HG03175 (cell line): ENCODE measurements at regions not wholly inside any gene's neighbourhood (a gene's known extent, or its start where the extent isn't known, plus 50 kb on each side); places are given as distances from the start of the nearest gene placed in this dataset.
A peak's percentile ranks its signal among the peaks of the same experiment; 100 is the strongest.
"Not testable (repeated sequence)": the region's sequence is repeated elsewhere in the genome, so short reads cannot be mapped to it uniquely, and the experiment has no call there.

Experiments
- ATAC-seq: cut with Tn5 transposase; IDR thresholded peaks from one replicate; pipeline ENCODE4 v1.9.1; 2021; ENCODE audit warnings: mild to moderate bottlenecking, moderate library complexity; ENCODE audit not compliant: unreplicated experiment

DNA sequence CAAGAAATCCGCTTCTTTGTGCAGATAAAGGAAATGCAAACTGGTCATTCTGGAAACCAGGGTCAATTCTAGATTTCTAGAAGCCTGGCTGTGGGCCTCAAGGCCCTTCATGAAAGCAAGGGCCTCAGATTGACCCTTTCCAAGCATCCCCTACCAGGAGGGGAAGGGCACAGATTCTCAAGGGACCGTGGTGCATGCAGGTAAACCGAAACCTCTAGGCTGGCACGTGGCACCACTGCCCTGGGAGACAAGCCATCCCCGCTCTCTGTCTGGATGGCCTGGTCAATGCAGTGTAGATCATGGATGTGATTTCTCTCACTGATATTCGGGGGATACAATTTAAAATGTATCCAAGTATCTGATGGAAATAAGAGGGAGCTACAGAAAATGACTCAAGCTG lies 69.4 kb downstream of the TOMM20 start:
- no peak for ATAC-seq

DNA sequence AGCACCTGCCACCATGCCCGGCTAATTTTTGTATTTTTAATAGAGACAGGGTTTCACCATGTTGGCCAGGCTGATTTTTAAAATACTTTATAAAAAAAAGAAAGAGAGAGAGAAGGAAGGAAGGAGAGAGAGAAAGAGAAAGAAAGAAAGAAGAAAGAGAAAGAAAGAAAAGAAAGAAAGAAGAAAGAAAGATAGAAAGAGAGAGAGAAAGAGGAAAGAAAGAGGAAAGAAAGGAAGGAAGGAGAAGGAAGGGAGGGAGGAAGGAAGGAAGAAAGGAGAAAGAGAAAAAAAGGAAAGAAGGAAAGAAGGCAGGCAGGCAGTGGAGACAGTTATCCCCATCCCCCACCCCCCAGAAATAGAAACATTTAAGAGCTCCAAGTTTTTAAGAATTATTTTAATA lies 69.9 kb downstream of the TOMM20 start:
- no peak for ATAC-seq

DNA sequence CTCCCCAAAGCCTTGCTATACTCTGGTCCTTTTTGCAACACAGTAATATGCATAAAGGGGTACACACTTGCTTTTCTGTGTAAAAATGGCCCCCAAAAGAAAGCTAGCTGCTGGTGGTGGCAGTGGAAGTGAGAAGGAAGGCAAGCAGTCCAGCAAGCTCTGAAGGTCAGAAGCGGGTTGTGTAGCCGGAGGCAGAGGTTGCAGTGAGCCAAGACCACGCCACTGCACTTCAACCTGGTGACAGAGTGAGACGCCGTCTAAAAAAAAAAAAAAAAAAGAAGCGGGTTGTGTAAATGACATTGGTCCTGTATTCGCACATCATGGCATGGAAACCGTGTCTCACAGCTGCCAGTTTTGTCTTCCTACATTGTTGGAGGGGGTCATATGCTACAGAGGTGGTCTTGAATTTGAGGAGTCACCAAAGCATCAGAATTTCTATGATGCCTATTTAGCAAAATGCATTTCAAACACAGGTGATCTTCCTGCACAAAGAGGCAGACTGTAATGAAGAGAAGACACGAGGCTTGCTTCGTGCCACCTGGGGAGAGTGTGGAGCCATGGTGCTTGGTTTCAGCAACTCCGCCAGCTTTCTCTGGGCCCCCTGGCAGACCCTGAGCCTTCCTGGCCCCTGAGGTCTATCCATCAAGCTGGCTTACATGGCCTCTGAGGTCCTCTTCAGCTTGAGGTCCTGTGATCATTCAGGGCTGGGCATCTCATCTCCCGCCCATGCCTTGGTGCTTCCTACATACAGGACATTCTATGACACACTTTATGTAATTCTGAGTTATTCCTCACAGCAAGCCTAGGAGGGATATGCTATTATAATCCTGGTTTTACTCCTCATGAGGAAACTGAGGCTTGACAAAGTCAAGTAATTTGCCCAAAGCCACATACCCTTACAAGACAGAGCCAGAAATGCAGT lies 71.0 kb downstream of the TOMM20 start:
- ATAC-seq, result no peak

DNA sequence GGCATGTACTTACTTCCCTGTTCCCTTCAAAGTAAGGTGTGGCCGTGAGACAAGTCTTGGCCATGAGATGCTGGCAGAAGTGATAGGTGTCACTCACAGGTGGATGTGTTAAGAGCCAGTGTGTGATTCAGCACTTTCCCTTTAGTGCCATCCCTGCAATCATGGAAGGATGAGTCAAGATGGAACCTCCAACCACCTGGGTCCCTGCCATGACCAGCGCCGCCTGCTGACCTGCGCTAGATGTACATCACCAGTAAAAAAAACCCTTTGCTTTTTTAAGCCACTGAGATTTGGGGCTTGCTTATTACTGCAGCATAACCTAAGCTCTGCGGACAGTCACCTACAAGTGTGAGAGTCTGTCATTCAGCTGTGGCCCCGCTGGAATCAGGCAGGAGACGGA lies 71.7 kb downstream of the TOMM20 start:
- ATAC-seq, result no peak

DNA sequence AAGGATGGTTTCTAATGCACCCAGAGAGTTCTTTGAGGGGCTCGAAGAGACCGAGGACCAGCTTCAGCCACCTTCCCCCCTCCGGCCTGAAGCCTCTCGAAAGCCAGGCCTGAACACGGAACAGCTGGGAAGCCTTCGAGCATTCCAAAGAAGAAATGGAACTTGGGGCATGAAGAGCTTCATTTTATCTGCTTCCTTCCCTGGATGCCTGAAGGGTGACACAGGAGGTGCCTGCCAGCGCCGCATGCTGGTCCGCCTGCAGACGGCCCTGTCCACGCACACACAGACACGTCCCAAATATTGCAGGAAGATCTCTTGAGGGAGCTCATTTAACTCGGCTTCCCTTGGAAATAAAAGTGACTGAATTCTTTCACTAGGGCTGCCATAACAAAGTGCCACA lies 73.7 kb downstream of the TOMM20 start:
- ATAC-seq, result no peak

DNA sequence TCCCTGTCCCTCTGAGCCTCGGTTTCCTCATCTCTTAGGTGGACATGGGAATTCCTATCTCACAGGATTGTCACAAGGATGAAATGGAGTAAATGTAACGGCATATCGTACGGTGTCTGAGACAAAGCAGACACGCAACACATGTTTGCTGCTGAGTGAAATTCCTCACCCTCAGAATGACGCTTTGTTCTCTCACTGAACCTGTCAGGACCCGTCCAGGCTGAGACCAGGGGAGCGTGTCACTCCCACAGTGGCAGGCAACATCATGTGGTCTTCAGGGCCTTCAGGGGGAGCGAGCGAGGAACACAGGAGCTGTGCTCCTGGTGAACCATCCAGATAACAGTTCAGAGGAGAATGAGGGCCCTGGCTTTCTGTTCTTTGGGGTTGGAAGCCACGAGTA lies 74.2 kb downstream of the TOMM20 start:
- no peak for ATAC-seq

DNA sequence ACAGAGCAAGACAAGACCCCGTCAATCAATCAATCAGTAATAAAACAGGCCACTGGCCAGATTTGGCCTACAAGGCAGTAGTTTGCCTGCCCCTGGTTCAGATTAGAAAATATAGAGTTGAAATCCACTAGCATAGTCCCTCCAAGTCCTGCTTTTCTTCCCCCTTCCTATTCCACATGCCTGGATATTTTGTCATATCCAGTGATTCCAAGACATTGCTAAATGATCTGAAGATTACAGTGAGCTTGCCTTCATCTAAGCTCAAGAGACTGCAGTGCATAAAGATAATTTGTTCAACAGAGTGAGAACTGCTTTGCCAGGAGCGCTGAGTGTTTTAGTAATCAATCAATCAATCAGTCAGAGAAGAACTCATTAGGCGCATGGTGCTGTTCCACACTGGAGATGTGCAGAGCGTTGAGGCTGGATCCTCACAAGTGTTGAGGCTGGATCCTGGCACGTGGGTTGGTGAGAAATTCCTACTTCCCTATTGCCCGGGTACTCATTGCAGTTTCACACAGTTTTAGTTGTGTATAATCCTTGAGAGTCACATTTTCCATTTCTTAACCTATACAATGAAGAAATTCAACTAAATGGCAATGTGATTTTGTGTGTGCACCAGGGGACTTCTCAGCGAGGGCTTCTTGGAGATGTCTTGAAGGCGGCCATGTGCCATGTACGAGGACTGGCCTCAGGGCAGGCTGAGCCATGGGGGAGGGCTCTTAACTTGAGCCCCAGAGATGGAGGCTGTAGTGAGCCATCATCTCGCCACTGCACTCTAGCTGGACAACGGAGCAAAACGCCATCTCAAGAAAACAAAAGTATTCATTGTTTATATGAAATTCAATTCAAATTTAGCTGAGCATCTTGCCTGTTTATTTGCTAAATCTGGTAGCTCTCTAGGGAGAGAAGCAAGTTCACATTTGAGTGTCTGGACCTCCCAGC lies 76.3 kb downstream of the TOMM20 start:
- no peak for ATAC-seq

DNA sequence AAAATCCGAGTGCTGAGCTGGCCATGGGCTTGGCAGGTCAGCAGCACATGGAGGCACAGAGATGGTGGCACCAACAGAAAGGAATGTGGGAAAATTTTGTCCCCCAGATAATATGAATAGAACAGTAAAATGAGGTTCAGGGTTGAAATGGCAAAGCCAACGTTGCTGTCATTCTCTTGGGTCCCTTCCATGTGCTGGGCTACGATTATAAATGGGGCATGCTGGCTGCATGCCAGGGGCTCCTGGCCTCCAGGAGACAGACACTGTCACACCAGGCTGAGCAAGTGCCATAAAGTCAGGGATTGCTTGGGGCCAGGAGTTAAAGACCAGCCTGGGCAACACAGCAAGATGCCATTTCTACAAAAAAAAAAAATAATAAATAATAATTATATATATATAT lies 77.1 kb downstream of the TOMM20 start:
- no peak for ATAC-seq

DNA sequence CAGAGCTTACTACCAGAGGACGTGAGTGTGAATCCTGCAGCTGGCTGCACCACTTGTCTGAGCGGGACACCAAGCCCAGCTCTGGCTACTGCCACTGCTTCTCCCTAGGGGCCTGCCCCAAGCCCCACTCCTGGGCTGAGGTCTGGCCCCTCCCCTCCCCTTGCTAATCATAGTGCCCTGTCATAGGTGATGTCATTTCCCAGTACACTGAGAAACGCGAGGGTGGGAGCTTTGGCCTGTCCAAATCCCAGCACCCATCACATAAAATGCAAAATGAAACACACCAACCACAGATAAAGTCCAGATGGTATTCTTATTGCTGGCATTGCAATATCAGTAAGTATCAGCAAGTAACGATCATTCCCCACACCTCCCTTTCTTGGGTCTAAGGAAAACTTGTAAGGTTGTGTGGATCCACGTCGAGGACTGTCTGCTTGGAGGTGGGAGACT lies 77.7 kb downstream of the TOMM20 start:
- peak; percentile 31 for ATAC-seq

DNA sequence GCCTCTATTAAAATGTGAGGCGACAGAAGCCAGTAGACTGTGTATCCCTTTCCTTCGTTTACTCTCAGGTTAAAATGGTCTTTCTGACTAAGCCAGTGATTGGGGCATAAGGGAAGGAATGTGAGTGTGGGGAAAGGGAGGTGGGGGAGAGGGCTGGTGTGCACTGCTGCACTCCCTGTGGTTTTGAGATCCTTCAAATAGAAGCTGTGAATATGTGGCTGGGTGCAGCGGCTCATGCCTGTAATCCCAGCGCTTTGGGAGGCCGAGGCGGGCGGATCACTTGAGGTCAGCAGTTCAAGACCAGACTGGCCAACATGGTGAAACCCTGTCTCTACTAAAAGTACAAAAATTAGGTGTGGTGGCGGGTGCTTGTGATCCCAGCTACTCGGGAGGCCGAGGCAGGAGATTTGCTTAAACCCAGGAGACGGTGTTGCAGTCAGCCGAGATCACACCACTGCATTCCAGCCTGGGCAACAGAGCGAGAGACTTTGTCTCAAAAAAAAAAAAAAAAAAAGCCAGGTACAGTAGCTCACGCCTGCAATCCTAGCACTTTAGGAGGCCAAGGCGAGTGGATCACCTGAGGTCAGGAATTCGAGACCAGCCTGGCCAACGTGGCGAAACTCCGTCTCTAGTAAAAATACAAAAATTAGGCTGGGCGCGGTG lies 78.8 kb downstream of the TOMM20 start:
- ATAC-seq, result not testable (repeated sequence)

DNA sequence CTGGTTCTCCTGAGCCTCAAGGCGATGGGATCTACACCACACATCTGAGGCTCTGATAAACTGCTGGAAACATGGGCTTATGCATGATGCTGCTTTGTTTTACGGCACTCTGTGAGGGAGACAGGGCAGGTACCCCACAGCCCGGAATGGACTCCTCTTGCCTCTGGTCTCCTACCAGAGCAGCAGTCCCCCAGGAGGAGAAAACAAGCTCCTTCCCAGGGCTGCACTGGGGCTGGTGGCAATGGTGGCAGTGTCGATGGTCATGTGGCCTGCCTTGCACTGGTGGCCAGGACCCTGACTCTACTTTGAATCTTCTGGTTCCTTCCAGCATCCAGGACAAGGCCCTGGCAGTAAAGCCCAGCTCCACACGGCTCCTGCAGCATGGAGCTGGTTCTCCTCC lies 79.4 kb downstream of the TOMM20 start:
- no peak for ATAC-seq

DNA sequence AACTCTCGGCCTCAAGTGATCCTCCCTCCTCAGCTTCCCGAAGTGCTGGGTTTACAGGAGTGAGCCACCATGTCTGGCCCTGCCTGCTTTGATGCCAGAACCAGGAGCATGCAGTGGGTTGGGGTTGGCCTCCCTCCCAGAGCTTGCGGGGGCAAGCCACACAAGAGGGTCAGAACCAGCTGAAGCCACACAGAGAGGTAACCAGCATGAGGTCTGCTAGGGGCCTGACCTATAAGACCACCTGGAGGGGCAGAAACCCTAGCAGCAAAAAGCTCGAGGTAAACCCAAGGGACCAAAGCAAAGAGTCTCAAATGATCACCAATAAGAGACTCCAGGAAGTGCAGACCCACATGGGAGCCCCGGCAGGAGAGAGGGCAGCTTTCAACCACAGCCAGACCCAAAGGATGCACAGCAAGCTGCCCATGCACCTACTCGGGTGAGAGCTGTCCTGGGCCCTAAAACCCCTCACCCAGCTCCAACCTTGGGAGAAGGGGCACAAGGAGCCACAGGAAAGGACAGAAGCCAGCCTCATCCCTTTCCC lies 81.2 kb downstream of the TOMM20 start:
- ATAC-seq, result peak; percentile 14

DNA sequence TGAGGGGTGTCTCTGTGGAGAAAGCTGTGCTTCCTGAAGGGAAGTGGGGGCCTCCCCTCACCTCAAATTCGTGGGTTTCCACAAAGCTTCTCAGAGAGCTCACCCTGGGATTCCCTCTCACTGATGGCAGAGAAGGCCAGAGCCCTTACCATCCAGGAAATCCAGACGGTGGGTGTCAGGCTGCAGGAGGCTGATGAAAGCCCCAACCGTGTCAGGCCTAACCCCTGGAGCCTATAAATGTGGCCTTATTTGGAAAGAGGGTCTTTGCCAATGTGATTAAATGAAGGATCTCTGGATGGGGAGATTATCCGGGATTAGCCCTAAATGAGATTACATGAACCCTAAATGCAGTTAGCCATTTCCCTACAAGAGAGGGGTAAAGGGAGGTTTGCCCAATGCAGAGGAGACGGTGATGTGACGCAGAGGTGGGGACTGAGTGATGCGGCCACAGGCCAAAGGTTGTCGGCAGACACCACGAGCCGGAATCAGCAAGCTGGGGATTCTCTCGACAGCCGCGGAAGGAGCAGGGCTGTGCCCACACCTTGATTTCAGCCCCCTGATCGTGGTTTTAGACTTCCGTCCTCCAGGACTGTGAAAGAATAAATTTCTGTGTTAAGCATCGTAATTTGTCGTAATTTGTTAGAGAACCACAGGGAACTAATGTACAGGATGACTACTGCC lies 82.6 kb downstream of the TOMM20 start:
- ATAC-seq, result no peak

DNA sequence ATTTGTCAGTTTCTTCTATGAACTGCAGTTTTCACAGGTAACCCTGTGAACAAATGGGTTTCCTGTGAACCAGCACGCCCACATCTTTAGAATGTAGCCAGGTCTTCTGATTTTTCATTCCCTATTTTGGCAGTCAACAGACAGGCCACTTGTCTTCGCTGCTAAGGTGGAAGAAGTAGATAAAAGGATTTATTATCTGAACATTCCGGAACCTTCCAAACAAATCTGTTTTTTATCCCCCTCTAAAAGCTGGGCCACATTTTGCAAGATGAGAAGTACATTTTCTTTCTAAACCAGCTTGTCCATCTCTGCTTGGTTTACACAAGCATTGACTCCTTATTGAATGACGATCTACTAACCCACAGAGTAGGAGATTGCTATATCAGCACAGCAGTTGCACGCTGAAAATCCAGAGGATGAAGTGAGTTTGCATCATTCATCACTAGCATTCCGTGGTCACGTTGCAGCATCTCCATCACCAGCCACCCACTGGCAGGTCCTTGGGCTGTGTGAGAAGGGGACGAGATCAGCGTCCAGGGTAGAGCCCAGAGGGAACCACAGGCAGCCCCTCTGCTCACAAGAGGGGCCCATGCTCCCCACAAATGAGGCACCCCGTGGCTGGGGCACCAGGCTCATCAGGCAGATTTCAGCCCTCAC lies 83.5 kb downstream of the TOMM20 start:
- no peak for ATAC-seq

DNA sequence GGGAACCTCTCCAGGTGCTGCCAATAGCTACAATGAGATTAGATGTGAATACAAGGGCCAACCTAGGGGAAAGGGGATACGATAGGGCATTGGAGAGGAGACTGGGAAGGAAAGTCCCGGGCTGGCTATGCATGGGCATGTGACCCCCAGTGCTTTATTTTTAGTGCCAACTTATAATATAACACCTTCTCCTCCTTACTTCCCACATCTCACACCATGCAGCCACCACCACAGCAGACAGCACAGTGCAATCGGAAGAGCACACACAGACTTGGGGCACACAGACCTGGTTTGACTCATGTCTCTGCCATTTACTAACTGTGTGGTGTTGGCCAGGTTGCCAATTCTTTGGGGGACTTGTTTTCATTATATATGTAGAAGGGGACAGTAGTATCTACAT lies 85.4 kb downstream of the TOMM20 start:
- ATAC-seq, result no peak

DNA sequence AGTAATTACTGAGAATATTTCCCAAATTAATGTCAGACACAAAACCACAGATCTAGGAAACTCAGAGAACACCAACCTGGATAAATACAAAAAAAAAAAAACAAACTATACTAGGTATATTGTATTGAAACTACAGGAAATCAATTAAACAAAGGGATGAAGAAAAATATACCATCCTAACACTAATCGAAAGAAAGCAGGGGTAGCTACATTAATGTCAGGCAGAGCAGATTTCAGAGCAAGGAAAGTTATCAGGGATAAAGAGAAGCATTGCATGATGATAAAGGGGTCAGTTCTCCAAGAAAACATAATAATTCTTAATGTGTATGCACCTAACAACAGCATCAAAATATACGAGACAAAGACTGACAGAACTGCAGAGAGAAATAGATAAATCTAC lies 89.9 kb downstream of the TOMM20 start:
- ATAC-seq, result no peak

DNA sequence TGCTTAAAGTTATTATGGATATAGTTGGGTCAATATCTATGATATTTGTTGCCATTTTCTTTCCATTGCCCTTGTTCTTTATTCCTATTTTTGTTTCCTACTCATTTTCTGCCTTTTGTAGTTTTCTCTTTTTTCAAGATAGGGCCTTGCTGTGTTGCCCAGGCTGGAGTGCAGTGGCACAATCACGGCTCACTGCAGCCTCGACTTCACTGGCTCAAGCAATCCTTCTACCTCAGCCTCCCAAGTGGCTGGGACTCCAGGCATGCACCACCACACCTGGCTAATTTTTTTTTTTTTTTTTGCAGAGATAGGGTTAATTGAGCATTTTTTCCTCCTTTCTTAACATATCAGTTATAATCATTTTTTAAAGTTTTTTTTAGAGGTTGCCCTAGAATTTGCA lies 92.7 kb downstream of the TOMM20 start:
- ATAC-seq, result no peak

DNA sequence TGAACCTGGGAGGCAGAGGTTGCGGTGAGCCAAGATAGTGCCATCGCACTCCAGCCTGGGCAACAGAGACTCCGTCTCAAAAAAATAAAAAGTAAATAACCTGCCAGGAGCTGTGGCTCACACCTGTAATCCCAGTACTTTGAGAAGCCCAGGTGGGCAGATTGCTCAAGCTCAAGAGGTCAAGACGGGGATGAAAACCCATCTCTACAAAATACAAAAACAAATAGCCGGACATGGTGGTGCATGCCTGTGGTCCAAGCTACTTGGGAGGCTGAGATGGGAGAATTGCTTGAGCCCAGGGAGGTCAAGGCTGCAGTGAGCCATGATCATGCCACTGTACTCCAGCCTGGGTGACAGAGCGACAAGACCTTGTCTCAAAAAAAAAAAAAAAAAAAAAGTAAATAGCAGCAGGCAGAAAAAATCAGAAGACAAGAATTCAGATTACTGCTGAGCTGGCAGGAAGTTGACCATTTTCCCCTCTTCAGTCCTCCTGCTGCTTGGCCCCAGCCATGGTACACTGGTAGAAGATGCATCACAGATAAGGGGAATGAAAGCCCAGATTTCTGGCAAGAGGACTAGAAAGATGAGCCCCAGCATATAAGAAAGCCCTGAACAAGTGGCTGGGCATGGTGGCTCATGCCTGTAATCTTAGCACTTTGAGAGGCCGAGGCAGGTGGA lies 97.6 kb downstream of the TOMM20 start:
- no peak for ATAC-seq

DNA sequence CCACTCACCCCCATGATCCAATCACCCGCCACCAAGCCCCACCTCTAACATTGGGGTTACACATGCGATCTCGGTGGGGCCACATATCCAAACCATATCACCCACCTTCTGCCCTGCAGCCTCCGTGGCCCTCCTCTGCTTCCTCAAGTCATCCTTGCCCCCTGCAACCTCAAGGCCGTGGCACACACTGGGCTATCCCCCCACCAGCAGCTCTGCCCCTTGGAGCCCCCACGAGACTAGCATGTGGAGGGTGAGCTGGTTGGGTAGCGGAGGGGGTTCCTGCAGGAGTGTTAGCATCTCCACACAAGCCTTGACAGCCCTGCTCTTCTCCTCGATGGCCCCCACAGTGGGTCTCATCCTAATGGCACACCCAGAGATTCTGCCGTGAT lies 100.8 kb downstream of the TOMM20 start:
- no peak for ATAC-seq
